ENCODE measurements at regions not wholly inside any gene's neighbourhood (a gene's known extent, or its start where the extent isn't known, plus 50 kb on each side); places are given as distances from the start of the nearest gene placed in this dataset.
"Not testable (repeated sequence)": the region's sequence is repeated elsewhere in the genome, so short reads cannot be mapped to it uniquely, and the experiment has no call there.

GRCh38 chr19:22545751-22546150 is 88.4 kb upstream of the ZNF492 start:
- FAIRE-seq (no peak), DNase-seq (ENCODE audit: low spot score) (peak; percentile 4)

GRCh38 chr19:22533761-22534160 is 100.4 kb upstream of the ZNF492 start:
- DNase-seq (ENCODE audit: low spot score): no peak
- no peak for FAIRE-seq

DNA sequence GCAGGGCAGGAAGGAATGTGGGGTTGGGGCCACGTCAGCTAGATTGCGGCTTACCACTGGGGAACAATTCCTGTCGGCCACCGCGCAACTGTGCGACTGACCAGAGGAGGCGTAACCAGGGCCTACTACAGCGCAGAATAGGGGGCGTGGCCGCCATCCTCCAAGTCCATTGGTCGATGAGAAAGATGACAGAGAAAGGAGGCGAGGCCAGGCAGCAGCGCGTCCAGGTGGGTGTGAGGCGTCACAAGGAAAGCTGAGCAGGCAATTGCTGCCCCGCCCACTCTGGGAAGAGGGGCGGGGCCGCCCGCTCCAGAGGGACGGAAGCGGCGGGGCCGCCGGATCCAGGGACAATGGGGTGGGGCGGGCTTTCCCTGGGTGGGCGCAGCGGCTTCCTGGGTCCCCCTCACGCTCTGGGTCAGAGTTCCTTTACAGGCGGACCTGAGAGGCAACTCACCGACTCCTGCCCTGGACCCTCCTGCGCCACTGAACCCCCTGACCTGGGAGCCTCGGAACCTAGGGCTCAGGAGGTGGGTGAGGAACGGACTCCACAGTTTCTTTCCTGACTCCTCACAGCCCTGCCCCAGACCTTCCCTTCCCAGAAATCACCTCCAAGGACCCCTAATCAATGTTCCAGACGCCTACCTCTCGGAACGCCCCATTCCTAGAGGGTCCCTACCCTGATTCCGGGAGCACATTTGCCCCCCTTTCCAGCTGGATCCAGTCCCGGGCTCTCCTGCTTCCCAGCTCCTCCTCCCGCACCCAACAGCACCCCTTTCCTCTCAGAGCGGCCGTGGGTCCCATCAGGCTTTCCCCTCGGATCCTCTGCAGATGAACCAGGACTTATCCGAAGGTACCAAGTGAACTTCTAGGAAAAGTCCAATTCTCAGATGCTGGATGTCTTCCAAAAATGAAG is 101.5 kb upstream of the ZNF492 start:
- no peak for DNase-seq (ENCODE audit: low spot score)
- no peak for FAIRE-seq

DNA sequence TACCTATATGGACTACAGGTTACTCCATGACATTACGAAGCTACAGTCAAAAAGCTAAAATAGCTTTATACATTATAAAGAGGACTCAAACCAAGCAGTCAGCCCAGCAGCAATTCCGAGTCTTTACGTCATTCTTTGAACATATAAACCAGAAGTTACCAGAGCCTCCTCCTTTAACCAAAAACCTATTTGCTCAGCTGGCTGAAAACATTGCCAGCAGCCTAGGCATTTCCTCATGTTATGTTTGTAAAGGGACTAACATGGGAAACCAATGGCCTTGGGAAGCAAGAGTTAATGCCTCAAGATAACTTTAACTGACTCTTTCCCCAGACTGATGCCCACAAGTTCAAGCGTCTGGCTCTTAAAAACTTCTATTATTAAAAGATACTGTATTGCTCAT is 104.1 kb upstream of the ZNF492 start:
- FAIRE-seq (no peak), DNase-seq (ENCODE audit: low spot score) (no peak)

DNA sequence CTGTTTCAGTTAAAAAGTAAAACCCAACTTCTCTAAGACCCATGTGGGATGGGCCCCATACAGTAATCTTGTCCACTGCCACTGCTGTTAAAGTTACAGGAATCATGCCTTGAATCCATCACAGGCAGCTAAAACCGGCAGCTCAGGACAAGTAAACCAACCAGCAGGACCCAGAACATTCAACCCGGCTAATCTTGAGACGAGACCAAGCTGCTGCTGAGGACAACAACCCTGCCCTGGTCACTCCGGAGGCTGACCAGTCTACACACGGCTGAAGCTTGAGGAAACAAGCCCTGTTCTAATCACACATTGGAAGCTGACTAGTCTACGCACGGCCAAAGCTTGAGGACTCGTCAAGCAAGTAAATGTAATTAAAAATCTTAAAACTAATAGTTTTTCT is 105.2 kb upstream of the ZNF492 start:
- FAIRE-seq (no peak), DNase-seq (ENCODE audit: low spot score) (no peak)

DNA sequence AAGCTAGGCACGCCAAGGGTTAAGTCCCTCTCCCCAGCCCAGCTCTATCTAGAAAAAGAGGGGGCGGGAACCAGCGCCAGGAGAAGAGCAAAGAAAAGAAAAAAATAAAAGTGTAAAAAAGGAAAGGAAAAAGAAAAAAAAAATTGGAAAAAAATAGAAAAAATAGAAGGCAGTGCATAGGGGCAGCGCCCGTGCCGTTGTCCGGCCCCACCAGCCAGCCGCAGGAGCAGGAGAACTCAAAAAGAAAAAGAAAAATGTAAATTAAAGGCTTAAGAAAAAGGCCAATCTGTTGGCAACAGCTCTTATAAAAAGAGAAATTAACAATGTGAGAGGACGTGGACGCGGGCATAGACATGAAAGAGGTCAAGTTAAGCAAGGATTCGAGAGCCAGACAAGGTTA is 105.4 kb upstream of the ZNF98 start:
- DNase-seq (ENCODE audit: low spot score) (no peak), FAIRE-seq (no peak)

DNA sequence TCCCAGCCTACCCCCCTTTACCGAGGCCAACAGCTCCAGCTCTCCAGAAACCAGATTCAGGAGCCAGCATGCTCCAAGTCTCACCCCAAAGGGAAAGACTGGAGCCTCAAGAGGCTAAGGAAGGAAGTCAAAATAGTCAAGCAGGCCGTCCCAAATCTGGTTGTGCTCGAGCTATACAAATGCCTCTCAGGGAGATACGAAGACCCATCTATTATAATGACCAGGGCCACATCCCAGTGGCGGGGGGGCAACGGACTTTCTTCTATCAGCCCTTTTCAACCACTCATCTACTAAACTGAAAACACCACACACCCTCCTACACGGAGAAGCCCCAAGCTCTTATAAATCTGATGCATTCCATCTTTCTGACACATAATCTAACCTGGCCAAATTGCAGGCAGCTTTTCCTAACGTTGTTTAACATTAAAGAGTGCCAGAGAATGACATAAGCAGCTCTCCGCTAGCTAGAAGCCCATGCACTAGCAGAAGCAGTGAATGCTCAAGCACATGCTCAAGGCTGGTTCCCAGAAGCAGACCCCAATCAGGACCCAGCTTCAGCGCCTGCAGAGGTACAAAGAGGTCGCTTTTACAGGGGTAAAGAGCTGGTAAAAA is 104.6 kb upstream of the ZNF98 start:
- FAIRE-seq (no peak), DNase-seq (ENCODE audit: low spot score) (no peak)

DNA sequence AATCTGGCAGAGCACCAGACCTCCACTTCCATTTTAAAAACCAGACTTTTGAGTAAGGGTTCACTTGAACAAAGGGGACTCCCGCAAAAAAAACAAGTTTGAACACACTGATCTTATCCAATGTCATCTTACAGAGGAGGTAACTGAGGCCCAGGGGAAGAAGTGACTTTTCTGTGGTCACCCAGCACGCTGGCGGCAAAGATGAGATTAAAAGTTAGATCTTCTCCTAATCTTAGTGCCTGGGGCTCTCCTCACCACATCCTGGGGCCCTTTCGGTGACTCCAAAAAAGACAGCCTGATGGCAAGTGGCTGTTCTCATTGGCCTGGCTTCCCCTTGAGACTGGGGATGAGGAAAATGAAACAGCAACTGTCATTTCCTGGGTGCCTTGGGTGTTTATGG is 101.8 kb upstream of the ZNF98 start:
- no peak for DNase-seq (ENCODE audit: low spot score)
- no peak for FAIRE-seq

DNA sequence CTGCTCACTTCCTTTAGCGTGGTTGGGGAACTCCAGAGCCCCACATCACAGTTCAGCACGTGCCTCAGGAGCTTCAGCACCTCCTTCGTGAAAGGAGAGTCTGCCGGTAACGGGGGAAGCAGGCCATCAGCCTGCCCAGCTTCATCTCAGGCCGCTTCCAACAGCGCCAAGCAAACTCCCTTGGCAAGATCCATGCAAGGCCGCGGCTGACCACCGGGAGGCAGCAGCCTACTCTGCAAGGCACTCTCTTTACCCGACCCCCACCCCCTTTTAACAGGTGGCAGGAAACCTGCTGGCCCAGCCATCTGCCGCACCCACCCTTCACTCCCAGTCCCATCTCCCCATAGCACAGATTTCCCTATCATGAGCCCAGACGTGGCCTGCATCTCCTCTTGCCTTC is 97.4 kb upstream of the ZNF98 start:
- FAIRE-seq: not testable (repeated sequence)

GRCh38 chr19:22519152-22519551 is 97.0 kb upstream of the ZNF98 start:
- FAIRE-seq (no peak), DNase-seq (ENCODE audit: low spot score) (no peak)

More for the DNA sequence above, 97.4 kb upstream of the ZNF98 start:
- not testable (repeated sequence) for DNase-seq (ENCODE audit: low spot score)

GRCh38 chr19:22517496-22518411 is 95.6 kb upstream of the ZNF98 start:
- FAIRE-seq: no peak
- no peak for DNase-seq (ENCODE audit: low spot score)

DNA sequence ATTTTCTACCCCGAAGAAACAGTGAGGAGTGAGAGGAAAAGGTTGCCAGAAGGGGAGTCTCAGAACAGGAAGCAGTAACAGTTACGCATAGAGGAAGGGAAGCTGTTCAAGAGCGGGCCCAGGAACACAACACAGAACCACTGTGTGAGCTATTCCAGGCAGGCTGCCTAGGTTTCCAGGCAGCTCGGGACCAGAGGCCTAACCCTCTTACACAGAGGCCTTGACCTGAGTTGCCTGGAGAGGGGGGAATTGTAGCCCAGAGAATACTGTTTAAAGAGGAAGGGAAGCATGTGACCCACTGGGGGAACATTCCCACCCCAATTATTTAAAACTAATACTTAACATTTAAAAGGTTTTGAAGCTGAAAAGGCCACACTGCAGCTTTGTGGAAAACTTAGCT is 93.3 kb upstream of the ZNF98 start:
- no peak for DNase-seq (ENCODE audit: low spot score)
- no peak for FAIRE-seq

- DNase-seq (ENCODE audit: low spot score): no peak
- FAIRE-seq: no peak
Measured at GRCh38 chr19:22503524-22503923, 81.4 kb upstream of the ZNF98 start.

DNA sequence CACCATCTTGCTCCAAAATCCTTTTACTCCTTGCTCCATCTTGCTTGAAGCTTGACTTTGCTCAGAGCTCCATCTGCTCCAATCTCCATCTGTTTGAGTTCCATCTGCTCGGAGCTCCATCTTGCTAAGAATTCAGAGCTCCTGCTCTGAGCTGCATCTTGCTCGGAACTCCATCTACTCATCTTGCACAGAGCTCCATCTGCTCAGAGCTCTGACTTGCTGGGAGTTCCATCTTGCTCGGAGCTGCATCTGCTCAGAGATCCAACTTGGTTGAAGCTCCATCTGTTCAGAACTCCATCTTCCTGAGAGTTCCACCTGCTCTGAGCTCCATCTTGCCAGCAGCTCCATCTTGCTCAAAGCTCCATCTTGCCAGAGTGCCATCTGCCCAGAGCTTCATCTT is 80.6 kb upstream of the ZNF98 start:
- no peak for FAIRE-seq

DNA sequence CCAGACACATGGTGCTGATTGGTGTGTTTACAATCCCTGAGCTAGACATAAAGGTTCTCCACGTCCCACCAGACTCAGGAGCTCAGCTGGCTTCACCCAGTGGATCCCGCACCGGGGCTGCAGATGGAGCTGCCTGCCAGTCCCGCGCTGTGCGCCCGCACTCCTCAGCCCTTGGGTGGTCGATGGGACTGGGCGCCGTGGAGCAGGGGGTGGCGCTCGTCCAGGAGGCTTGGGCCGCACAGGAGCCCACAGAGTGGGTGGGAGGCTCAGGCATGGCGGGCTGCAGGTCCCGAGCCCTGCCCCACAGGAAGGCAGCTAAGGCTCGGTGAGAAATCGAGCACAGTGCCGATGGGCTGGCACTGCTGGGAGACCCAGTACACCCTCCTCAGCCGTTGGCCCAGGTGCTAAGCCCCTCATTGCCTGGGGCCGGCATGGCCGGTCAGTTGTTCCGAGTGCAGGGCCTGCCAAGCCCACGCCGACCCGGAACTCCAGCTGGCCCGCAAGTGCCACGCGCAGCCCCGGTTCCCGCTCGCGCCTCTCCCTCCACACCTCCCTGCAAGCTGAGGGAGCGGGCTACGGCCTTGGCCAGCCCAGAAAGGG is 76.8 kb upstream of the ZNF98 start:
- FAIRE-seq; DNase-seq (ENCODE audit: low spot score): not testable (repeated sequence)

More for the DNA sequence above, 80.6 kb upstream of the ZNF98 start:
- DNase-seq (ENCODE audit: low spot score): no peak

- DNase-seq (ENCODE audit: low spot score) (no peak), FAIRE-seq (no peak)
Measured at GRCh38 chr19:22491746-22492145, 69.6 kb upstream of the ZNF98 start.

- not testable (repeated sequence) for DNase-seq (ENCODE audit: low spot score); FAIRE-seq
Measured at GRCh38 chr19:22483514-22483913, 61.4 kb upstream of the ZNF98 start.

DNA sequence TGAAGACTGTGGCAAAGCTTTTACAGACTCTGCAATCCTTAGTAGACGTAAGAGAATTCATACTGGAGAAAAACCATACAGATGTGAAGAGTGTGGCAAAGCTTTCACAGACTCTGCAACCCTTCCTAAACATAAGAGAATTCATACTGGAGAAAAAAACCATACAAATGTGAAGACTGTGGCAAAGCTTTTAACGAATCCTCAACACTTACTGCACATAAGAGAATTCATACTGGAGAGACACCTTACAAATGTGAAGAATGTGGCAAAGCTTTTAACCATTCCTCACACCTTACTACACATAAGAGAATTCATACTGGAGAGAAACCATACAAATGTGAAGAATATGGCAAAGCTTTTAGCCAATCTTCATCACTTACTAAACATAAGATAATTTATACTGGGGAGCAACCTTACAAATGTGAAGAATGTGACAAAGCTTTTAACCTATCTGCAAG is 50.1 kb upstream of the ZNF98 start:
- FAIRE-seq: no peak
- no peak for DNase-seq (ENCODE audit: low spot score)

Data from urothelium cell line (cell line).